MCF 10A (cell line): ENCODE measurements at regions not wholly inside any gene's neighbourhood (a gene's known extent, or its start where the extent isn't known, plus 50 kb on each side); places are given as distances from the start of the nearest gene placed in this dataset.

Experiments used
- BruUV-seq: library from RNA; stranded (reverse); fragments of 400-500 nt; replicated peaks from 2 replicates; lab custom pipeline; 2021; lab: Mats Ljungman, UMichigan
- CTCF ChIA-PET: fragments of 300-600 bp; sonication (Branson Sonifier 250); formaldehyde crosslinking; extraction: SDS; loops from one replicate; lab custom pipeline; 2021; ENCODE audit warnings: antibody characterized with exemption, inconsistent platforms; lab: Yijun Ruan, JAX
- POLR2A ChIA-PET: fragments of 300-600, 350-650 bp; sonication (Branson Sonifier 250); formaldehyde crosslinking; extraction: SDS; loops from one replicate; lab custom pipeline; 2020; ENCODE audit warnings: antibody characterized with exemption, inconsistent platforms; lab: Yijun Ruan, JAX
- DNase-seq: peaks from one replicate; pipeline ENCODE4 v3.0.0-alpha.2; 2018; ENCODE audit not compliant: unreplicated experiment
- H3K27ac Mint-ChIP-seq: one replicate; pipeline ENCODE4 v1.8.0; 2022; ENCODE audit warnings: mild to moderate bottlenecking, low read depth, mixed read lengths; ENCODE audit not compliant: unreplicated experiment
- H3K27me3 Mint-ChIP-seq: one replicate; pipeline ENCODE4 v1.8.0; 2022; ENCODE audit warnings: mixed read lengths; ENCODE audit not compliant: insufficient read depth, unreplicated experiment
- H3K36me3 Mint-ChIP-seq: one replicate; pipeline ENCODE4 v1.8.0; 2022; ENCODE audit warnings: mild to moderate bottlenecking, moderate library complexity, mixed read lengths; ENCODE audit not compliant: insufficient read depth, unreplicated experiment
- H3K4me1 Mint-ChIP-seq: one replicate; pipeline ENCODE4 v1.8.0; 2022; ENCODE audit warnings: mixed read lengths; ENCODE audit not compliant: insufficient read depth, unreplicated experiment
- H3K4me3 Mint-ChIP-seq: one replicate; pipeline ENCODE4 v1.8.0; 2022; ENCODE audit warnings: mild to moderate bottlenecking, moderate library complexity, mixed read lengths; ENCODE audit not compliant: unreplicated experiment
- H3K9me3 Mint-ChIP-seq: one replicate; pipeline ENCODE4 v1.8.0; 2022; ENCODE audit warnings: mixed read lengths; ENCODE audit not compliant: unreplicated experiment
- intact Hi-C: fragments of 100-400 bp; cut with micrococcal nuclease; formaldehyde crosslinking; loops from 2 replicates; pipeline ENCODE4 v1.14.1; 2022
- TF ChIP-seq, protein P1 (sequence below): fragments of 200-600 bp; IDR thresholded peaks from one replicate; pipeline ENCODE4 v1.8.0; 2022; ENCODE audit warnings: antibody characterized with exemption, mild to moderate bottlenecking; ENCODE audit not compliant: unreplicated experiment

DNA sequence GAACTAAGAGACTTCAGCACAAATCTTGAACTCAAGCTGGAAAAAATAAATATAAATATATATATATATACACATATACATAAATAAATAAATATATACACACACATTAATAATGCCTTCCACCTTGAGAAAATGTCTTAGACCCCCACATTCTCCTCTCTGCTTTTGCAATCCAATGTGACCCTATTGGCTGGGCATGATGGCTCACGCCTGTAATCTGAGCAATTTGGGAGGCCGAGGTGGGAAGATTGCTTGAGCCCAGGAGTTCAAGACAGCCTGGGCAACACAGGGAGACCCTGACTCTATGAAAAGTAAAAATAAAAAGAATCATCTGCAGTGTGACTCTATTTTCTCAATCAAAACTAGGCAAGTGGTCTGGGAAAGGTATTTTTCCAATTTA is 424.1 kb upstream of the NFE2L3 start:
- no peak for DNase-seq
- CTCF ChIA-PET, result interaction anchor here (0.7 to 1.1 kb wide), 3 partner anchors 92 to 472 kb away, joined by 3 to 4 read pairs (median 3); no protein-coding TSS in a partner anchor
- Mint-ChIP-seq H3K27me3 (peaks cover 47% of the 10 kb centered on the region), H3K4me1 (no peaks in the 10 kb centered on the region), H3K9me3 (no peaks in the 10 kb centered on the region), H3K4me3 (no peak overlapping the region), H3K27ac (no peak overlapping the region), H3K36me3 (no peaks in the 10 kb centered on the region)
- BruUV-seq, result no TSS peak
- intact Hi-C loops, result no loop called here
- TF ChIP-seq, protein P1, sequence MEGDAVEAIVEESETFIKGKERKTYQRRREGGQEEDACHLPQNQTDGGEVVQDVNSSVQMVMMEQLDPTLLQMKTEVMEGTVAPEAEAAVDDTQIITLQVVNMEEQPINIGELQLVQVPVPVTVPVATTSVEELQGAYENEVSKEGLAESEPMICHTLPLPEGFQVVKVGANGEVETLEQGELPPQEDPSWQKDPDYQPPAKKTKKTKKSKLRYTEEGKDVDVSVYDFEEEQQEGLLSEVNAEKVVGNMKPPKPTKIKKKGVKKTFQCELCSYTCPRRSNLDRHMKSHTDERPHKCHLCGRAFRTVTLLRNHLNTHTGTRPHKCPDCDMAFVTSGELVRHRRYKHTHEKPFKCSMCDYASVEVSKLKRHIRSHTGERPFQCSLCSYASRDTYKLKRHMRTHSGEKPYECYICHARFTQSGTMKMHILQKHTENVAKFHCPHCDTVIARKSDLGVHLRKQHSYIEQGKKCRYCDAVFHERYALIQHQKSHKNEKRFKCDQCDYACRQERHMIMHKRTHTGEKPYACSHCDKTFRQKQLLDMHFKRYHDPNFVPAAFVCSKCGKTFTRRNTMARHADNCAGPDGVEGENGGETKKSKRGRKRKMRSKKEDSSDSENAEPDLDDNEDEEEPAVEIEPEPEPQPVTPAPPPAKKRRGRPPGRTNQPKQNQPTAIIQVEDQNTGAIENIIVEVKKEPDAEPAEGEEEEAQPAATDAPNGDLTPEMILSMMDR, result no peak
- POLR2A ChIA-PET, result interaction anchor here (0.6 to 1.1 kb wide), 3 partner anchors 124 to 918 kb away, joined by 3 read pairs; no protein-coding TSS in a partner anchor

DNA sequence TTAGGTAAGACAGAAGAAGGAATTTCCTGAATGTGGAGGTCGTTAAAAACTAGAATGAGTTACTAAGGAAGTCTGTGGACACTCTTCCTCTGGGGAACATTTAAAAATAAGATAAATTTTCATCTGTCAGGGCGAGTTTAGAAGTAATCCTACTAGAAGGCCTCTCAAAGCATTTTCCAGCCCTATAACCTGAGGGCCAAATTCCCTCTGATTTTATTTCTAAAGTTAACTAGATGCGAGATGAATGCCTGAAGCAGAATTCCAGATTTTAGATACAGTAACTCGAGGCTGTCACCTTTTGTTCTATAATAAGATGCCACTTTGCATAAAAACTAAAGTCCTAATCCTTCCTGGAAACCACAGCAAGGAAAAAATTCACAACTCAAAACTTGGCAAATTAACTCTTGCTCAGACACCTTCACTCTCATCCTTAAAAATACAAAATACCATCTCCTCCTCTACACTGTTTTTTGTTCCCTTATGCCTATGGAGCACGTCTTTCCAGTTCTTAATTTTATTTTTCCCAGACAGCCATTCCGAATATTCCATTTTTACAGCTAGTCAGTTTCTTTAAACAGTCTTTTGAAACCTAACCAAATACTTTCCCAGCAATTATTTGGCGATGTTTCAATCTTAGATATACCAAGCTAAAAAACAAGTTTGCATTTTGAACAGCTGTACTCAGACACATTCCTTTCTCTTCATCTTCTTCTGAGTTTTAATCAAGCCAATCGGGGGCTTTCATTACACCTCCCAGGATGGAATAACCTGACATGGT is 420.7 kb upstream of the NFE2L3 start:
- CTCF ChIA-PET, result interaction anchor here (0.6 kb wide), 1 partner anchor 337 kb away, joined by 3 read pairs; no protein-coding TSS in a partner anchor
- BruUV-seq, result no TSS peak
- no peak overlapping the region for H3K27ac Mint-ChIP-seq

DNA sequence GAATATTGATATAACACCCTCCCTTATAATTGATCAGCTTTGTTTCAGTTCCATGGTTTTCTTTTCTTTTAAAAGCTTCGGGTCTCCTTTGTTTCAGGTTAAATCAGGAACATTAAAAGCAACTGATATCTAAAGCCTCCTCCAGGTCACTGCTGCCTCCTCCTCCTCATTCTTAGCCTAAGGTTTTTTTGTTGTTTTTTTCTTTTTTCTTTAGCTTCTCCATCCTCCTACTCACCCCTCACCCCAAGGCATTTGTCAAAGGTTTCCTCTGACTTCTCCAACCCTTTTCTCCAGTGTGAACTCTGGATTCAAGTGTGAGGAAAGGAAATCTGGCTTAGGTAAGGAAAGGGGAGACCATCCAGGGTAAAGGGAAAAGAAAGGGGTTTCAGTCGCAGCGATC is 420.2 kb upstream of the NFE2L3 start:
- CTCF ChIA-PET, result interaction anchor here (0.6 to 0.8 kb wide), 2 partner anchors 40 to 337 kb away, joined by 3 read pairs; no protein-coding TSS in a partner anchor
- Mint-ChIP-seq H3K4me3 (no peak overlapping the region), H3K9me3 (no peaks in the 10 kb centered on the region), H3K27me3 (peaks cover 9% of the 10 kb centered on the region), H3K27ac (no peak overlapping the region), H3K36me3 (no peaks in the 10 kb centered on the region), H3K4me1 (no peaks in the 10 kb centered on the region)
- DNase-seq, result no peak
- no TSS peak for BruUV-seq
- POLR2A ChIA-PET, result no interaction called here
- TF ChIP-seq, protein P1, result no peak
- intact Hi-C loops, result no loop called here

More for the DNA sequence above, 420.7 kb upstream of the NFE2L3 start:
- Mint-ChIP-seq H3K9me3 (no peaks in the 10 kb centered on the region), H3K27me3 (peaks cover 15% of the 10 kb centered on the region), H3K4me3 (no peak overlapping the region), H3K36me3 (no peaks in the 10 kb centered on the region), H3K4me1 (no peaks in the 10 kb centered on the region)
- TF ChIP-seq, protein P1, result no peak
- intact Hi-C loops, result no loop called here
- POLR2A ChIA-PET, result no interaction called here
- no peak for DNase-seq

DNA sequence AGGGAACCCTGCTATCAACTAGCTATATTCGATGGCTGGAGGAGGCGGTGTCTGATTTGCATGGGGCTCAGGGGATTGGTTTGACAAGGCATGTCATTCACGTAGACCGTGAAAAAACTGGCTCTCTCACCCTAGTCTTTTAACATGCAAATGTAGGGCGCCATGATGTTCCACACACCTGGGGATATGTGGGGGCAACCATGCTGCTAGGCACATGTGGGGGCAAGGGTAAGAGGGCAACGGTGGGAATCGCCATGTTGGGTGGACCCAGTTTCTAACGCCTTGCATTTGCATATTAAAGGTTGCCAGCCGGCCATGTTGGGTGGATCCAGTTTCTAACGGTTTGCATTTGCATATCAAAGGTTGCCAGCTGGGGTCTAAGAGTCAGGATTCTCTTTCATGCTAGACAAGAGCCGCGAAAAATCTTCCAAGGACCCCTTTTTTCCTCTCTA is 419.2 kb upstream of the NFE2L3 start:
- no peak overlapping the region for H3K27ac Mint-ChIP-seq
- intact Hi-C loops, result no loop called here
- H3K9me3 Mint-ChIP-seq, result no peaks in the 10 kb centered on the region
- TF ChIP-seq, protein P1, result no peak
- POLR2A ChIA-PET, result no interaction called here
- no peaks in the 10 kb centered on the region for H3K27me3 Mint-ChIP-seq
- BruUV-seq, result no TSS peak
- no peaks in the 10 kb centered on the region for H3K36me3 Mint-ChIP-seq
- H3K4me3 Mint-ChIP-seq, result no peak overlapping the region
- no peaks in the 10 kb centered on the region for H3K4me1 Mint-ChIP-seq
- CTCF ChIA-PET, result interaction anchor here (0.9 kb wide), 2 partner anchors 23 to 111 kb away, joined by 3 read pairs; no protein-coding TSS in a partner anchor
- DNase-seq, result no peak
